Neural progenitor cell (in vitro differentiated cells): ENCODE measurements at regions not wholly inside any gene's neighbourhood (a gene's known extent, or its start where the extent isn't known, plus 50 kb on each side); places are given as distances from the start of the nearest gene placed in this dataset.

Source experiments
- DNase-seq: peaks from one replicate; pipeline ENCODE4 v3.0.0-alpha.2; 2016; ENCODE audit warnings: low spot score
- H2AFZ ChIP-seq: fragments of 200-600 bp; sonication (generic); replicated peaks from 2 replicates; pipeline ENCODE4 v1.6.1; 2016; ENCODE audit warnings: antibody characterized with exemption
- H3F3A ChIP-seq: fragments of 200-600 bp; sonication (generic); 2 replicates; pipeline ENCODE4 v1.6.1; 2016; ENCODE audit warnings: antibody characterized with exemption, low read depth
- H3K27ac ChIP-seq: fragments of 200-600 bp; sonication (generic); 2 replicates; pipeline ENCODE4 v1.5.1; 2016; ENCODE audit warnings: mild to moderate bottlenecking
- H3K27me3 ChIP-seq: fragments of 200-600 bp; sonication (generic); 2 replicates; pipeline ENCODE4 v1.6.1; 2016; ENCODE audit warnings: mild to moderate bottlenecking, moderate library complexity
- H3K36me3 ChIP-seq: fragments of 200-600 bp; sonication (generic); 2 replicates; pipeline ENCODE4 v1.5.1; 2016
- H3K4me1 ChIP-seq: fragments of 200-600 bp; sonication (generic); 2 replicates; pipeline ENCODE4 v1.6.1; 2016; ENCODE audit warnings: mixed run types
- H3K4me2 ChIP-seq: fragments of 200-600 bp; sonication (generic); 2 replicates; pipeline ENCODE4 v1.6.1; 2016
- H3K4me3 ChIP-seq: fragments of 200-600 bp; sonication (generic); 2 replicates; pipeline ENCODE4 v1.5.1; 2016
- H3K79me2 ChIP-seq: fragments of 200-600 bp; sonication (generic); 2 replicates; pipeline ENCODE4 v1.6.1; 2016; ENCODE audit warnings: low read depth
- H3K9ac ChIP-seq: fragments of 200-600 bp; sonication (generic); 2 replicates; pipeline ENCODE4 v1.6.1; 2016
- H3K9me3 ChIP-seq: fragments of 200-600 bp; sonication (generic); 2 replicates; pipeline ENCODE4 v1.5.1; 2016; ENCODE audit warnings: low read depth
- H4K20me1 ChIP-seq: fragments of 200-600 bp; sonication (generic); 2 replicates; pipeline ENCODE4 v1.6.1; 2016; ENCODE audit warnings: low read depth
- H3K27ac Mint-ChIP-seq: 3 replicates; pipeline ENCODE4 v1.8.0; 2021; ENCODE audit warnings: mixed read lengths
- H3K27me3 Mint-ChIP-seq: 2 replicates; pipeline ENCODE4 v1.8.0; 2022; ENCODE audit warnings: low read depth, mild to moderate bottlenecking, inconsistent platforms, moderate library complexity, mixed read lengths; ENCODE audit not compliant: insufficient read depth
- H3K36me3 Mint-ChIP-seq: 3 replicates; pipeline ENCODE4 v1.8.0; 2021; ENCODE audit warnings: mixed read lengths
- H3K4me1 Mint-ChIP-seq: 3 replicates; pipeline ENCODE4 v1.8.0; 2021; ENCODE audit warnings: mixed read lengths
- H3K4me3 Mint-ChIP-seq: 3 replicates; pipeline ENCODE4 v1.8.0; 2021; ENCODE audit warnings: mild to moderate bottlenecking, moderate library complexity, mixed read lengths
- H3K9me3 Mint-ChIP-seq: 3 replicates; pipeline ENCODE4 v1.8.0; 2020; ENCODE audit warnings: mixed read lengths
- EZH2 ChIP-seq: fragments of 200-600 bp; sonication (generic); IDR thresholded peaks from 2 replicates; pipeline ENCODE4 v1.6.1; 2017; ENCODE audit warnings: antibody characterized with exemption, mild to moderate bottlenecking, moderate library complexity
- EZH2phosphoT487 ChIP-seq: fragments of 200-600 bp; sonication (generic); IDR thresholded peaks from 2 replicates; pipeline ENCODE4 v1.6.1; 2017; ENCODE audit warnings: antibody characterized with exemption
- TF ChIP-seq, protein P1 (sequence below): fragments of 200-600 bp; sonication (generic); IDR thresholded peaks from 2 replicates; pipeline ENCODE4 v1.5.1; 2017; ENCODE audit warnings: antibody characterized with exemption, mild to moderate bottlenecking

DNA sequence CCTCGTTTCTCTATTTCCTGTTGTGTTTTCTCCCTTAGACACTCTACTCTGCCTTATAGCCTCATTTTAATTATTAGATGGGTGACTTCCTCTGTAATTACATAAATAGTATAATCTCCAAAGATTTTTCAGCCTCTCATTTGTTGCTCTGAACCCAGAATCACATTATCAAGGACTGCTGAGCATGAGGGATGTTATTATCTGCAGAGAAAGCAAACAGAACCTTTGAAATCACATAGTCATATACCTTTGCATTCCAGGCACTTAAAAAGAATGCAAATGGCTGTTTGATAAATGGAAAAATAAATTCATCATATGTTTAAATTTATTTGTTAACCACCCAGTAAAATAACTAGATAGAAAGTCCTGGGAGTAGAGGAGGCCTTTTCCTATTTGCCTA is 305.1 kb upstream of the PPP1R2C start:
- Histone ChIP-seq H4K20me1 (no peaks in the 10 kb centered on the region), H3K9me3 (peaks cover 9% of the 10 kb centered on the region), H2AFZ (no peak overlapping the region), H3K36me3 (no peaks in the 10 kb centered on the region), H3K27ac (no peak overlapping the region), H3K4me3 (no peak overlapping the region), H3K9ac (no peak overlapping the region), H3K27me3 (no peaks in the 10 kb centered on the region), H3K4me2 (no peak overlapping the region), H3K4me1 (no peaks in the 10 kb centered on the region), H3F3A (no peaks in the 10 kb centered on the region), H3K79me2 (no peaks in the 10 kb centered on the region)
- H3K36me3 Mint-ChIP-seq: no peaks in the 10 kb centered on the region
- H3K4me3 Mint-ChIP-seq: no peak overlapping the region
- no peak for TF ChIP-seq EZH2phosphoT487
- TF ChIP-seq, protein P1, sequence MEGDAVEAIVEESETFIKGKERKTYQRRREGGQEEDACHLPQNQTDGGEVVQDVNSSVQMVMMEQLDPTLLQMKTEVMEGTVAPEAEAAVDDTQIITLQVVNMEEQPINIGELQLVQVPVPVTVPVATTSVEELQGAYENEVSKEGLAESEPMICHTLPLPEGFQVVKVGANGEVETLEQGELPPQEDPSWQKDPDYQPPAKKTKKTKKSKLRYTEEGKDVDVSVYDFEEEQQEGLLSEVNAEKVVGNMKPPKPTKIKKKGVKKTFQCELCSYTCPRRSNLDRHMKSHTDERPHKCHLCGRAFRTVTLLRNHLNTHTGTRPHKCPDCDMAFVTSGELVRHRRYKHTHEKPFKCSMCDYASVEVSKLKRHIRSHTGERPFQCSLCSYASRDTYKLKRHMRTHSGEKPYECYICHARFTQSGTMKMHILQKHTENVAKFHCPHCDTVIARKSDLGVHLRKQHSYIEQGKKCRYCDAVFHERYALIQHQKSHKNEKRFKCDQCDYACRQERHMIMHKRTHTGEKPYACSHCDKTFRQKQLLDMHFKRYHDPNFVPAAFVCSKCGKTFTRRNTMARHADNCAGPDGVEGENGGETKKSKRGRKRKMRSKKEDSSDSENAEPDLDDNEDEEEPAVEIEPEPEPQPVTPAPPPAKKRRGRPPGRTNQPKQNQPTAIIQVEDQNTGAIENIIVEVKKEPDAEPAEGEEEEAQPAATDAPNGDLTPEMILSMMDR: no peak
- TF ChIP-seq EZH2: no peak
- H3K4me1 Mint-ChIP-seq: no peaks in the 10 kb centered on the region
- peaks cover 8% of the 10 kb centered on the region for H3K27me3 Mint-ChIP-seq
- DNase-seq: no peak
- H3K9me3 Mint-ChIP-seq: peaks cover 12% of the 10 kb centered on the region
- H3K27ac Mint-ChIP-seq: no peak overlapping the region

DNA sequence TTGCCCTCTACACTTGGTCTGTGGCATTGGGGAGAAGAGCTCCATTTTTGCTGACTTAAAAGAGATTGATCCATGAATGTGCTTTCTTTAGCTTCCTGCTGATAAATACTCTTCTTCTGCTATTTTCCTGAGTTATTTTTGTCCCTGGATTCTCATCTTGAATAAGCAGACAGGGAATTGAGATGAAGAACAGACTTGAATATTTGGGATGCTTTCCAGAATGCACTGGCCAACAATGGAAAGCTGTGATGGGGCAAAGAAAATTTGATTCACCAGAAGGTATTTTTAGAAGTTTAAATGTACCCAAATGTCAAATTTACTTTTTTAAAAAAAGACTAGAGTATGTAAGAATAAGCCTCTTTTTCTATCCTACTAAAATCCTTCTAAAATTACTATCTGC is 309.9 kb upstream of the PPP1R2C start:
- Histone ChIP-seq H3K36me3 (no peaks in the 10 kb centered on the region), H3K9me3 (peaks cover 9% of the 10 kb centered on the region), H3K9ac (no peak overlapping the region), H3F3A (no peaks in the 10 kb centered on the region), H3K4me3 (no peak overlapping the region), H3K79me2 (no peaks in the 10 kb centered on the region), H3K4me2 (no peak overlapping the region), H2AFZ (no peak overlapping the region), H3K27ac (no peak overlapping the region), H3K4me1 (no peaks in the 10 kb centered on the region), H4K20me1 (no peaks in the 10 kb centered on the region), H3K27me3 (no peaks in the 10 kb centered on the region)
- H3K4me1 Mint-ChIP-seq: no peaks in the 10 kb centered on the region
- DNase-seq: no peak
- H3K27ac Mint-ChIP-seq: no peak overlapping the region
- peaks cover 12% of the 10 kb centered on the region for H3K9me3 Mint-ChIP-seq
- no peak overlapping the region for H3K4me3 Mint-ChIP-seq
- peaks cover 6% of the 10 kb centered on the region for H3K27me3 Mint-ChIP-seq
- TF ChIP-seq, protein P1: no peak
- TF ChIP-seq EZH2phosphoT487 (no peak), EZH2 (no peak)
- H3K36me3 Mint-ChIP-seq: no peaks in the 10 kb centered on the region

DNA sequence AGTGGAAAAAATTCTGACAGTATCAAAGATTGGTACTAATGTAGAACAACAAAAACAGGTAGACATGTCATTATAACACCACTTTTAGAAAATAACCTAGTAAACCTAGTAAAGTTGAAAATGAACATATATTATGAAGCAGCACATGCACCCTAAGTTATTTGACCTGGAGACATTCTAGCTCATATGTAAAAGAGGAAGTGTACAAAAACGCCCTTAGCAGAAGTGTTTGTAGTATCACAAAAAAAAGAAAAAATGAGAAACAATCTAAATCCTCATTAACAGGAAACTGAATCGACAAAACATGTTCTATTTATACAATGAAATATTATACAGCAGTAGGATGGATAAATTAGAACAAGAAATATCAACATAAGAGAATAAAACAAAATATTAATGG is 318.9 kb upstream of the PPP1R2C start:
- no peak overlapping the region for H3K4me3 ChIP-seq
- no peaks in the 10 kb centered on the region for H3K4me1 ChIP-seq
- no peak overlapping the region for H3K27ac ChIP-seq
- no peaks in the 10 kb centered on the region for H3F3A ChIP-seq
- H3K9me3 ChIP-seq: no peaks in the 10 kb centered on the region
- H3K4me2 ChIP-seq: no peak overlapping the region
- H3K27ac Mint-ChIP-seq: no peak overlapping the region
- no peak for TF ChIP-seq EZH2
- TF ChIP-seq EZH2phosphoT487: no peak
- TF ChIP-seq, protein P1: no peak
- no peaks in the 10 kb centered on the region for H3K36me3 ChIP-seq
- H3K36me3 Mint-ChIP-seq: no peaks in the 10 kb centered on the region
- H3K9me3 Mint-ChIP-seq: no peaks in the 10 kb centered on the region
- no peaks in the 10 kb centered on the region for H4K20me1 ChIP-seq
- no peaks in the 10 kb centered on the region for H3K27me3 Mint-ChIP-seq
- no peak overlapping the region for H3K4me3 Mint-ChIP-seq
- H3K79me2 ChIP-seq: no peaks in the 10 kb centered on the region
- no peaks in the 10 kb centered on the region for H3K27me3 ChIP-seq
- no peaks in the 10 kb centered on the region for H3K4me1 Mint-ChIP-seq
- no peak overlapping the region for H3K9ac ChIP-seq
- H2AFZ ChIP-seq: no peak overlapping the region
- DNase-seq: no peak
